ENCODE measurements at regions not wholly inside any gene's neighbourhood (a gene's known extent, or its start where the extent isn't known, plus 50 kb on each side); places are given as distances from the start of the nearest gene placed in this dataset.

- no peak overlapping the region for H3K4me3 ChIP-seq
- no peak for ATAC-seq
- DNase-seq, result no peak
- intact Hi-C loops (cut with DNase I), result no loop called here
- H3K9me3 ChIP-seq, result no peaks in the 10 kb centered on the region
- H3K27me3 ChIP-seq, result no peaks in the 10 kb centered on the region
- H3K27ac ChIP-seq, result no peak overlapping the region
- no peaks in the 10 kb centered on the region for H3K36me3 ChIP-seq
- no peaks in the 10 kb centered on the region for H3K4me1 ChIP-seq
- TF ChIP-seq, protein P1, sequence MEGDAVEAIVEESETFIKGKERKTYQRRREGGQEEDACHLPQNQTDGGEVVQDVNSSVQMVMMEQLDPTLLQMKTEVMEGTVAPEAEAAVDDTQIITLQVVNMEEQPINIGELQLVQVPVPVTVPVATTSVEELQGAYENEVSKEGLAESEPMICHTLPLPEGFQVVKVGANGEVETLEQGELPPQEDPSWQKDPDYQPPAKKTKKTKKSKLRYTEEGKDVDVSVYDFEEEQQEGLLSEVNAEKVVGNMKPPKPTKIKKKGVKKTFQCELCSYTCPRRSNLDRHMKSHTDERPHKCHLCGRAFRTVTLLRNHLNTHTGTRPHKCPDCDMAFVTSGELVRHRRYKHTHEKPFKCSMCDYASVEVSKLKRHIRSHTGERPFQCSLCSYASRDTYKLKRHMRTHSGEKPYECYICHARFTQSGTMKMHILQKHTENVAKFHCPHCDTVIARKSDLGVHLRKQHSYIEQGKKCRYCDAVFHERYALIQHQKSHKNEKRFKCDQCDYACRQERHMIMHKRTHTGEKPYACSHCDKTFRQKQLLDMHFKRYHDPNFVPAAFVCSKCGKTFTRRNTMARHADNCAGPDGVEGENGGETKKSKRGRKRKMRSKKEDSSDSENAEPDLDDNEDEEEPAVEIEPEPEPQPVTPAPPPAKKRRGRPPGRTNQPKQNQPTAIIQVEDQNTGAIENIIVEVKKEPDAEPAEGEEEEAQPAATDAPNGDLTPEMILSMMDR (IDR thresholded peaks at IDR 0.05), result no peak
Observed at GRCh38 chr3:168223085-168223484, 127.4 kb upstream of the GOLIM4 start.

GRCh38 chr3:168220556-168220955, 124.8 kb upstream of the GOLIM4 start:
- intact Hi-C loops (cut with DNase I), result no loop called here
- TF ChIP-seq, protein P1 (IDR thresholded peaks at IDR 0.05), result no peak
- ATAC-seq, result no peak
- Histone ChIP-seq H3K4me3 (no peak overlapping the region), H3K4me1 (no peaks in the 10 kb centered on the region), H3K27me3 (no peaks in the 10 kb centered on the region), H3K27ac (no peak overlapping the region), H3K36me3 (no peaks in the 10 kb centered on the region), H3K9me3 (no peaks in the 10 kb centered on the region)
- no peak for DNase-seq

GRCh38 chr3:168219530-168219929, 123.8 kb upstream of the GOLIM4 start:
- Histone ChIP-seq H3K4me1 (no peaks in the 10 kb centered on the region), H3K36me3 (no peaks in the 10 kb centered on the region), H3K27ac (no peak overlapping the region), H3K9me3 (no peaks in the 10 kb centered on the region), H3K27me3 (no peaks in the 10 kb centered on the region), H3K4me3 (no peak overlapping the region)
- ATAC-seq (no peak), DNase-seq (no peak)
- TF ChIP-seq, protein P1 (IDR thresholded peaks at IDR 0.05), result no peak
- intact Hi-C loops (cut with DNase I), result no loop called here

DNA sequence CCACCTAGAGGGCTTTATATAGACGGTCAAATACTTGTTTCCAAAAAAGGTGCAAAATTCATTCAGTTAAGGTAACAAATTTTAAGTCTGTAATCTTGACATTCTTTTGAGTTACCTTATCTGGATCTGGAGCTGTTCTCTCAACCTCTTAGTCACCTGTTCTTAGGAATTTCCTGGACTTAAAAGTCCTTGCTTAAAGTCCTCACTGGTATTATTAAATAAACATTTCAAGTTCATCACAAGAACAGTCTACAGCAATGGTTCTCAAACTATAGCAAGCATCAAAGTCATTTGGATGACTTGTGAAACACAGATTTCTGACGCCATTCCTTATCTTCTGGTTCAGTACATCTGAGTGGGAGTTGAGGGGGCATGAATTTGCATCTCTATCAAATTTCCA, 122.9 kb upstream of the GOLIM4 start:
- no peaks in the 10 kb centered on the region for H3K27me3 ChIP-seq
- ATAC-seq (peak; percentile 86), DNase-seq (no peak)
- H3K36me3 ChIP-seq, result no peaks in the 10 kb centered on the region
- no peak overlapping the region for H3K27ac ChIP-seq
- no peaks in the 10 kb centered on the region for H3K9me3 ChIP-seq
- intact Hi-C loops (cut with DNase I), result no loop called here
- no peak overlapping the region for H3K4me3 ChIP-seq
- no peaks in the 10 kb centered on the region for H3K4me1 ChIP-seq
- TF ChIP-seq, protein P1 (IDR thresholded peaks at IDR 0.05), result no peak

GRCh38 chr3:168216851-168217250, 121.1 kb upstream of the GOLIM4 start:
- no peak for DNase-seq
- intact Hi-C loops (cut with DNase I), result no loop called here
- Histone ChIP-seq H3K4me3 (no peak overlapping the region), H3K9me3 (no peaks in the 10 kb centered on the region), H3K27me3 (no peaks in the 10 kb centered on the region), H3K27ac (no peak overlapping the region), H3K4me1 (no peaks in the 10 kb centered on the region), H3K36me3 (no peaks in the 10 kb centered on the region)
- ATAC-seq, result no peak
- TF ChIP-seq, protein P1 (IDR thresholded peaks at IDR 0.05), result no peak

DNA sequence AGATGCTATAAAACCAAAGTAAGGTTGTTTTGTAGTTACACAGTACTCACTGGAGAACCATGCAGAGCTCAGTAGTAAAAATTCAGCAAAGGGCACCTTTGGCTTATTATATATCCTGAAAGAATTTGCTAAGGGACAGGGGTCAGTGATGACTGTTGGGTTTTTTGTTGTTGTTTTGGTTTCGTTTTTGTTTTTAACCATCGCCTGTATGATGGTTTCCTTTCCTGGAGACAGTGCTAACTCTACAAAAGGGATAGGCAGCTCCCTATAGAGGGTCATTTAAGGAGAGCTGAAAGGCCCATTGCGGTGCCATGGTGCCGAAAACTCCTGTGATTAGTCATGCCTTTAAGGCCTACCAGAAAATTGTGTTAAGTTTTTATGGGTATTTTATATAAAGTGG, 118.2 kb upstream of the GOLIM4 start:
- TF ChIP-seq, protein P1 (IDR thresholded peaks at IDR 0.05), result no peak
- H3K36me3 ChIP-seq, result no peaks in the 10 kb centered on the region
- intact Hi-C loops (cut with DNase I), result loop anchor here (5.0 kb wide), 1 partner anchor 633 kb away; no protein-coding TSS in a partner anchor
- ATAC-seq (no peak), DNase-seq (no peak)
- no peak overlapping the region for H3K27ac ChIP-seq
- no peaks in the 10 kb centered on the region for H3K27me3 ChIP-seq
- H3K9me3 ChIP-seq, result no peaks in the 10 kb centered on the region
- H3K4me1 ChIP-seq, result no peaks in the 10 kb centered on the region
- H3K4me3 ChIP-seq, result no peak overlapping the region
